ENCODE measurements at regions not wholly inside any gene's neighbourhood (a gene's known extent, or its start where the extent isn't known, plus 50 kb on each side); places are given as distances from the start of the nearest gene placed in this dataset.

GRCh38 chr4:78684325-78685079 lies 91.6 kb upstream of the BMP2K start:
- DNase-seq = no peak
- TF ChIP-seq CTCF (conservative IDR thresholded peaks at IDR 0.05) = no peak
- no peak overlapping the region for H4K91ac ChIP-seq (ENCODE audit: insufficient read length, low read depth, low read length)
- no peak overlapping the region for H3K27ac ChIP-seq (ENCODE audit: insufficient read length, low read depth, low read length)
- H2AFZ ChIP-seq (ENCODE audit: low read length) = no peak overlapping the region
- no peaks in the 10 kb centered on the region; the same call in 1 of the 2 replicates for H3K4me1 ChIP-seq (ENCODE audit: insufficient read depth, low read length)
- H3K23ac ChIP-seq (ENCODE audit: insufficient read length, low read depth, low read length) = no peak overlapping the region
- Mint-ChIP-seq H3K4me1 (no peaks in the 10 kb centered on the region), H3K9me3 (no peaks in the 10 kb centered on the region), H3K27me3 (ENCODE audit: low read depth) (no peaks in the 10 kb centered on the region), H3K27ac (no peak overlapping the region), H3K36me3 (ENCODE audit: insufficient read depth in 1 of 3, low read depth in 3 of 3) (no peaks in the 10 kb centered on the region), H3K4me3 (no peak overlapping the region)
- no peaks in the 10 kb centered on the region for H3K27me3 ChIP-seq (ENCODE audit: insufficient read depth, low read length)
- no peak overlapping the region for H4K5ac ChIP-seq (ENCODE audit: insufficient read length, low read depth, low read length)
- H3K23me2 ChIP-seq (ENCODE audit: insufficient read length, low read depth, low read length, poor library complexity, severe bottlenecking) = no peaks in the 10 kb centered on the region
- H3K79me1 ChIP-seq (ENCODE audit: insufficient read depth, low read depth, low read length, poor library complexity, severe bottlenecking) = no peaks in the 10 kb centered on the region
- no peak overlapping the region for H4K8ac ChIP-seq (replicated peaks; ENCODE audit: insufficient read length, low read depth, low read length)
- H3T11ph ChIP-seq (ENCODE audit: low read length) = no peak overlapping the region
- no peak overlapping the region for H2BK5ac ChIP-seq (ENCODE audit: insufficient read length, low read length)
- no peak overlapping the region for H3K18ac ChIP-seq (ENCODE audit: insufficient read length, low read depth, low read length)
- H2BK15ac ChIP-seq (ENCODE audit: low read depth, low read length) = no peak overlapping the region
- no peak overlapping the region for H3K4me2 ChIP-seq (ENCODE audit: insufficient read depth, insufficient read length, low read length)
- H2AK5ac ChIP-seq (ENCODE audit: insufficient read length, low read length) = no peak overlapping the region
- no peaks in the 10 kb centered on the region for H3K9me3 ChIP-seq (ENCODE audit: control insufficient read depth, low read depth, low read length)
- H3K79me2 ChIP-seq (ENCODE audit: insufficient read depth, low read length) = no peaks in the 10 kb centered on the region
- no CpG with 5 or more reads among the region's 5 CpGs for WGBS (ENCODE audit: extremely low coverage, insufficient read length, low lambda C conversion rate)
- H3K9ac ChIP-seq (ENCODE audit: extremely low read depth, insufficient read length, low read length) = no peak overlapping the region
- H3K56ac ChIP-seq (ENCODE audit: insufficient read length, low read depth, low read length) = no peak overlapping the region
- no peaks in the 10 kb centered on the region for H4K20me1 ChIP-seq (ENCODE audit: control insufficient read depth, insufficient read depth, insufficient read length)
- no peak overlapping the region for H2BK20ac ChIP-seq (ENCODE audit: low read depth, low read length, poor library complexity, severe bottlenecking)
- no peak overlapping the region for H3K14ac ChIP-seq (ENCODE audit: insufficient read depth, low read length)
- no peak overlapping the region for H2BK12ac ChIP-seq (ENCODE audit: insufficient read length, low read depth, low read length)
- H3K4ac ChIP-seq (ENCODE audit: low read depth, low read length) = no peak overlapping the region
- H2BK120ac ChIP-seq (ENCODE audit: low read depth, low read length, poor library complexity, severe bottlenecking) = no peak overlapping the region
